Pancreas (tissue), 10 donors: ENCODE measurements at regions not wholly inside any gene's neighbourhood (a gene's known extent, or its start where the extent isn't known, plus 50 kb on each side); places are given as distances from the start of the nearest gene placed in this dataset.

ENCODE experiments used
- ATAC-seq, 4 donors: fragments of 200-7000 bp; cut with Tn5 transposase; one replicate each; pipeline versions ENCODE4 v1.8.0 to v1.9.1; 2020; ENCODE audit warnings: mild to moderate bottlenecking in 4 of 4, moderate library complexity in 4 of 4
- DNase-seq, 6 donors: peaks; one replicate each; pipeline ENCODE4 v3.0.0-alpha.2; 2020
- FAIRE-seq: peaks from 2 replicates; lab custom pipeline; 2012; peaks lifted over from hg19 to GRCh38; lab: Jason Lieb, UNC
- H3K27ac ChIP-seq, 4 donors: fragments of 200-600 bp; sonication (generic); 1 replicate in 3 of 4; 2 replicates in 1 of 4; pipeline versions ENCODE4 v1.5.0 to v1.8.0; 2020
- H3K27me3 ChIP-seq, 4 donors: fragments of 200-600 bp; one replicate each; pipeline ENCODE4 v1.8.0; 2021
- H3K36me3 ChIP-seq, 3 donors: fragments of 200-600 bp; sonication (generic) in 1 of 3; one replicate each; pipeline versions ENCODE4 v1.5.0 to v1.8.0; 2020 to 2021
- H3K4me1 ChIP-seq, 3 donors: fragments of 200-600 bp; one replicate each; pipeline ENCODE4 v1.8.0; 2021
- H3K4me3 ChIP-seq, 4 donors: fragments of 200-600 bp; sonication (generic) in 2 of 4; one replicate each; pipeline versions ENCODE4 v1.5.0 to v1.8.0; 2020 to 2021
- H3K9me3 ChIP-seq, 4 donors: fragments of 200-600 bp; one replicate each; pipeline ENCODE4 v1.8.0; 2021
- CTCF ChIP-seq, 4 donors: fragments of 200-600 bp; sonication (generic) in 3 of 4; IDR thresholded peaks; one replicate each; pipeline versions ENCODE4 v1.5.0 to v1.8.0; 2021; ENCODE audit warnings: antibody characterized with exemption in 4 of 4
- WGBS, 2 donors: extraction: QIAGEN DNeasy Blood & Tissue Kit; methylation state at CpG; one replicate each; pipeline ENCODE4 v1.1.7; 2013; 5-methylcytosine and 5-hydroxymethylcytosine counted together
- intact Hi-C, 3 donors: fragments of 100-400 bp; cut with DNase I; formaldehyde crosslinking; loops; one replicate each; pipeline versions ENCODE4 v1.11.1 to v1.14.2; 2022
- donor health status: healthy with polysubstance abuse.
- donor health status: DM: no; HTN: no; CAD: no; lungs with moderate emphysema.
- donor health status: DM: no; HTN: no; CAD: no.
- donor health status: control.
- donor health status: control.
- donor health status: Bipolar disorder and iron deficiency.
- donor health status: DM: yes; HTN: yes; CAD: no.
- donor health status: DM: no; HTN: no; CAD: no.
- donor health status: DM: no; HTN: no; CAD: no.
- donor health status: DM: yes; HTN: yes; CAD: no.

GRCh38 chr2:59662127-59662861 is 891.2 kb downstream of the BCL11A start:
- Histone ChIP-seq H3K27ac (no peak overlapping the region), H3K4me1 (no peaks in the 10 kb centered on the region), H3K36me3 (no peaks in the 10 kb centered on the region), H3K27me3 (no peaks in the 10 kb centered on the region), H3K9me3 (no peaks in the 10 kb centered on the region), H3K4me3 (no peak overlapping the region)
- intact Hi-C loops: no loop called here
- DNase-seq: no peak
- ATAC-seq: no peak
- WGBS, 2 donors: 90% methylated on average over 11 of the region's 11 CpGs
- no peak for TF ChIP-seq CTCF (IDR thresholded peaks at IDR 0.05)
- no peak for FAIRE-seq

GRCh38 chr2:59660262-59660661 is 893.2 kb downstream of the BCL11A start:
- TF ChIP-seq CTCF (IDR thresholded peaks at IDR 0.05): no peak
- Histone ChIP-seq H3K27me3 (no peaks in the 10 kb centered on the region), H3K4me3 (no peak overlapping the region), H3K27ac (no peak overlapping the region), H3K4me1 (no peaks in the 10 kb centered on the region), H3K36me3 (no peaks in the 10 kb centered on the region), H3K9me3 (no peaks in the 10 kb centered on the region)
- ATAC-seq: no peak
- no peak for FAIRE-seq
- intact Hi-C loops: no loop called here
- DNase-seq: no peak
- WGBS, 2 donors: 68 to 75% methylated on average over 4 of the region's 4 CpGs

GRCh38 chr2:59658906-59659635 is 894.4 kb downstream of the BCL11A start:
- no peak overlapping the region for H3K27ac ChIP-seq
- H3K4me3 ChIP-seq: no peak overlapping the region
- DNase-seq (no peak), ATAC-seq (no peak), FAIRE-seq (no peak)
- TF ChIP-seq CTCF (IDR thresholded peaks at IDR 0.05): no peak
- H3K27me3 ChIP-seq: no peaks in the 10 kb centered on the region
- intact Hi-C loops: no loop called here
- no peaks in the 10 kb centered on the region for H3K4me1 ChIP-seq
- 58 to 68% methylated on average over 7 of the region's 7 CpGs for WGBS, 2 donors
- no peaks in the 10 kb centered on the region for H3K36me3 ChIP-seq
- no peaks in the 10 kb centered on the region for H3K9me3 ChIP-seq

- Histone ChIP-seq H3K4me1 (no peaks in the 10 kb centered on the region), H3K36me3 (no peaks in the 10 kb centered on the region), H3K4me3 (no peak overlapping the region), H3K27ac (no peak overlapping the region), H3K9me3 (no peaks in the 10 kb centered on the region), H3K27me3 (no peaks in the 10 kb centered on the region)
- intact Hi-C loops: no loop called here
- no peak for TF ChIP-seq CTCF (IDR thresholded peaks at IDR 0.05)
- WGBS, 2 donors: 91 to 93% methylated on average over 9 of the region's 9 CpGs
- FAIRE-seq: no peak
- DNase-seq: no peak
- ATAC-seq: no peak
These were observed 897.6 kb downstream of the BCL11A start for GRCh38 chr2:59655809-59656208.

- Histone ChIP-seq H3K9me3 (no peaks in the 10 kb centered on the region), H3K4me1 (no peaks in the 10 kb centered on the region), H3K36me3 (no peaks in the 10 kb centered on the region), H3K4me3 (no peak overlapping the region), H3K27me3 (no peaks in the 10 kb centered on the region), H3K27ac (no peak overlapping the region)
- ATAC-seq (no peak), FAIRE-seq (no peak), DNase-seq (no peak)
- TF ChIP-seq CTCF (IDR thresholded peaks at IDR 0.05): no peak
- 59 to 72% methylated on average over 4 of the region's 4 CpGs for WGBS, 2 donors
- intact Hi-C loops: no loop called here
These were observed 898.7 kb downstream of the BCL11A start for GRCh38 chr2:59654710-59655109.
